NB4 (cell line): ENCODE measurements at regions not wholly inside any gene's neighbourhood (a gene's known extent, or its start where the extent isn't known, plus 50 kb on each side); places are given as distances from the start of the nearest gene placed in this dataset.

ENCODE experiments used
- CTCF ChIP-seq: IDR thresholded peaks from one replicate; pipeline ENCODE4 v1.5.1; 2012; ENCODE audit warnings: low read depth, low read length
- MAX ChIP-seq: IDR thresholded peaks from 2 replicates; pipeline ENCODE4 v1.6.1; 2011; ENCODE audit warnings: low read depth, low read length
- MYC ChIP-seq: IDR thresholded peaks from 2 replicates; pipeline ENCODE4 v1.6.1; 2011; ENCODE audit warnings: low read depth, low read length
- POLR2A ChIP-seq: IDR thresholded peaks from 2 replicates; pipeline ENCODE4 v1.6.1; 2011; ENCODE audit warnings: mild to moderate bottlenecking; ENCODE audit not compliant: insufficient read length; ENCODE audit errors: extremely low read depth

GRCh38 chr2:30394096-30394495 lies 53.0 kb upstream of the LCLAT1 start:
- no peak for TF ChIP-seq CTCF
- TF ChIP-seq MAX = no peak
- no peak for TF ChIP-seq MYC
- TF ChIP-seq POLR2A = no peak
